ENCODE measurements at regions not wholly inside any gene's neighbourhood (a gene's known extent, or its start where the extent isn't known, plus 50 kb on each side); places are given as distances from the start of the nearest gene placed in this dataset.

DNA sequence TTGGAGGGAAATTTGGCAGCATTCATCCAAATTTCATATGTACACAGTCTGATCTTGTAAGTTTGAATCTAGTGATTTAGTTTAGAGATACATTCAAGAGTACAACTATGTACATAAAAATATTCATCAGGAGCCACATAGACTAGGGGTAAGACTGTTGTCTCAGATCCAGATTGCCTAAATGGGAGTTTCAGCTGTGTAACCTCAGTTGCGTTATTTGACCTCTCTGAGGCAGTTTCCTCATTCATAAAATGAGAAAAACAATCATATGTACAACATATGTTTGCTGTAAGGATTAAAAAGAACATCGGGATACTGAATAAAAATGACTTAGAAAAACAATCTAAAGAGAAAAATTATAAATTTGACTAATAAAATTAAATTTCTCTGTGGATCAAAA is 577.5 kb downstream of the RPL10L start:
- no peak overlapping the region for H3K4me3 ChIP-seq (ENCODE audit: low read depth, low read length, poor library complexity, severe bottlenecking)
- H3K36me3 ChIP-seq (ENCODE audit: insufficient read depth, low read length, poor library complexity, severe bottlenecking): no peaks in the 10 kb centered on the region
- no peak for TF ChIP-seq EZH2 (IDR thresholded peaks at IDR 0.05; ENCODE audit: borderline replicate concordance, low read depth, low read length, poor library complexity, severe bottlenecking)
- TF ChIP-seq, protein P1, sequence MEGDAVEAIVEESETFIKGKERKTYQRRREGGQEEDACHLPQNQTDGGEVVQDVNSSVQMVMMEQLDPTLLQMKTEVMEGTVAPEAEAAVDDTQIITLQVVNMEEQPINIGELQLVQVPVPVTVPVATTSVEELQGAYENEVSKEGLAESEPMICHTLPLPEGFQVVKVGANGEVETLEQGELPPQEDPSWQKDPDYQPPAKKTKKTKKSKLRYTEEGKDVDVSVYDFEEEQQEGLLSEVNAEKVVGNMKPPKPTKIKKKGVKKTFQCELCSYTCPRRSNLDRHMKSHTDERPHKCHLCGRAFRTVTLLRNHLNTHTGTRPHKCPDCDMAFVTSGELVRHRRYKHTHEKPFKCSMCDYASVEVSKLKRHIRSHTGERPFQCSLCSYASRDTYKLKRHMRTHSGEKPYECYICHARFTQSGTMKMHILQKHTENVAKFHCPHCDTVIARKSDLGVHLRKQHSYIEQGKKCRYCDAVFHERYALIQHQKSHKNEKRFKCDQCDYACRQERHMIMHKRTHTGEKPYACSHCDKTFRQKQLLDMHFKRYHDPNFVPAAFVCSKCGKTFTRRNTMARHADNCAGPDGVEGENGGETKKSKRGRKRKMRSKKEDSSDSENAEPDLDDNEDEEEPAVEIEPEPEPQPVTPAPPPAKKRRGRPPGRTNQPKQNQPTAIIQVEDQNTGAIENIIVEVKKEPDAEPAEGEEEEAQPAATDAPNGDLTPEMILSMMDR (conservative IDR thresholded peaks at IDR 0.05; ENCODE audit: low read depth, low read length): no peak
- no peaks in the 10 kb centered on the region for H3K27me3 ChIP-seq (replicated peaks; ENCODE audit: insufficient read depth, low read depth, low read length, poor library complexity)
- no peak for DNase-seq (ENCODE audit: low spot score)
- H3K27ac ChIP-seq (ENCODE audit: low read depth, low read length, poor library complexity, severe bottlenecking): no peak overlapping the region
- ChIA-PET POLR2A (ENCODE audit: low non-redundant PET) (no interaction called here), CTCF (no interaction called here)
- intact Hi-C loops (cut with micrococcal nuclease; ENCODE audit: unreplicated experiment): no loop called here
- no TSS peak for BruUV-seq (replicated peaks)
- no peaks in the 10 kb centered on the region for H3K4me1 ChIP-seq (ENCODE audit: insufficient read depth, low read length, poor library complexity, severe bottlenecking)
- peaks cover 26% of the 10 kb centered on the region for H3K9me3 ChIP-seq (ENCODE audit: low read depth, low read length, poor library complexity, severe bottlenecking)

- BruUV-seq (replicated peaks): no TSS peak
- intact Hi-C loops (cut with micrococcal nuclease; ENCODE audit: unreplicated experiment): no loop called here
Observed at GRCh38 chr14:46063872-46064271, 587.7 kb downstream of the RPL10L start.

DNA sequence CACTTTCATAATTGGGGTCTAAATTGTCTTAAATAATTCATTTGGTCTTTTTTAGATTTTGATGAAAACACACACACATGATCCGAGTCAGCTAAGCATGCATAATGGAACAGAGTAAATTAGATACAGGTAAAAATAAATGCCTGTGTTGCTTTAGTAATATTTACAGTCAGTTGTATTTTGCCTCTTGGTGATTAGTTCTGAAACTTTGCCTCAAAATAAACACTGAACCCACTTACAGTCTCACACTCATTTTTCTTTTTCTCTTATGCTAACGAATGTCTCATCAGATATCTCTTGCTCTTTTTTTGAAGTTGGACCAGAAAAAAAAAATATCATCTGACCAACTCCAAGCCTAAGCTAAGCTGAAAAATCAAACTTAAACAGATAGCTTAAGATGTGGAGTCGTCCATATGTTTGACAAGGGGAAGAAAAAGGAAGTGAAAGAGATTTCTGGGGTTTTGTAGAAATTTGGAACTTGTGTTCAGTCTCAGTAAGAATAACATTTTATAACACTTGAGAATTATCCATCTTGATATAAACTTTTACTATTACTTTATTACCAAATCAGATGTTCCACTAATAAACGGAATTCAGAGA is 592.5 kb downstream of the RPL10L start:
- no peaks in the 10 kb centered on the region for H3K36me3 ChIP-seq (ENCODE audit: insufficient read depth, low read length, poor library complexity, severe bottlenecking)
- ChIA-PET POLR2A (ENCODE audit: low non-redundant PET) (no interaction called here), CTCF (no interaction called here)
- BruUV-seq (replicated peaks): no TSS peak
- intact Hi-C loops (cut with micrococcal nuclease; ENCODE audit: unreplicated experiment): no loop called here
- no peak for TF ChIP-seq EZH2 (IDR thresholded peaks at IDR 0.05; ENCODE audit: borderline replicate concordance, low read depth, low read length, poor library complexity, severe bottlenecking)
- TF ChIP-seq, protein P1 (conservative IDR thresholded peaks at IDR 0.05; ENCODE audit: low read depth, low read length): no peak
- H3K4me1 ChIP-seq (ENCODE audit: insufficient read depth, low read length, poor library complexity, severe bottlenecking): no peaks in the 10 kb centered on the region
- no peak for DNase-seq (ENCODE audit: low spot score)
- peaks cover 4% of the 10 kb centered on the region for H3K9me3 ChIP-seq (ENCODE audit: low read depth, low read length, poor library complexity, severe bottlenecking)
- H3K27me3 ChIP-seq (replicated peaks; ENCODE audit: insufficient read depth, low read depth, low read length, poor library complexity): no peaks in the 10 kb centered on the region
- no peak overlapping the region for H3K4me3 ChIP-seq (ENCODE audit: low read depth, low read length, poor library complexity, severe bottlenecking)
- H3K27ac ChIP-seq (ENCODE audit: low read depth, low read length, poor library complexity, severe bottlenecking): no peak overlapping the region

More at GRCh38 chr14:46063872-46064271, 587.7 kb downstream of the RPL10L start:
- no peaks in the 10 kb centered on the region for H3K4me1 ChIP-seq (ENCODE audit: insufficient read depth, low read length, poor library complexity, severe bottlenecking)
- no peak for TF ChIP-seq EZH2 (IDR thresholded peaks at IDR 0.05; ENCODE audit: borderline replicate concordance, low read depth, low read length, poor library complexity, severe bottlenecking)
- TF ChIP-seq, protein P1 (conservative IDR thresholded peaks at IDR 0.05; ENCODE audit: low read depth, low read length): no peak
- DNase-seq (ENCODE audit: low spot score): peak; percentile 16
- POLR2A ChIA-PET (ENCODE audit: low non-redundant PET): no interaction called here
- no peak overlapping the region for H3K27ac ChIP-seq (ENCODE audit: low read depth, low read length, poor library complexity, severe bottlenecking)
- no peak overlapping the region for H3K4me3 ChIP-seq (ENCODE audit: low read depth, low read length, poor library complexity, severe bottlenecking)
- H3K36me3 ChIP-seq (ENCODE audit: insufficient read depth, low read length, poor library complexity, severe bottlenecking): no peaks in the 10 kb centered on the region
- H3K27me3 ChIP-seq (replicated peaks; ENCODE audit: insufficient read depth, low read depth, low read length, poor library complexity): no peaks in the 10 kb centered on the region
- CTCF ChIA-PET: no interaction called here
- H3K9me3 ChIP-seq (ENCODE audit: low read depth, low read length, poor library complexity, severe bottlenecking): peaks cover under 1% of the 10 kb centered on the region

Data from A673 (cell line).